Thymus (tissue), 11 donors: ENCODE measurements at regions not wholly inside any gene's neighbourhood (a gene's known extent, or its start where the extent isn't known, plus 50 kb on each side); places are given as distances from the start of the nearest gene placed in this dataset.

Experiments
- DNase-seq, 9 donors: peaks; one replicate each; pipeline ENCODE4 v3.0.0-alpha.2; 2013; ENCODE audit warnings: low spot score in 9 of 9, low read depth in 6 of 9, missing footprints in 1 of 9
- H3K27ac ChIP-seq, 2 donors: one replicate each; pipeline ENCODE4 v1.5.1; 2013; ENCODE audit warnings: control low read depth in 1 of 2, low read depth in 1 of 2, low read length in 1 of 2, mild to moderate bottlenecking in 1 of 2, moderate library complexity in 1 of 2
- H3K27me3 ChIP-seq, 2 donors: one replicate each; pipeline ENCODE4 v1.5.1; 2013; ENCODE audit warnings: low read length in 1 of 2; ENCODE audit not compliant: control insufficient read depth in 2 of 2, insufficient read depth in 1 of 2
- H3K36me3 ChIP-seq, 2 donors: one replicate each; pipeline ENCODE4 v1.5.1; 2013; ENCODE audit warnings: low read length in 1 of 2, mild to moderate bottlenecking in 1 of 2, moderate library complexity in 1 of 2; ENCODE audit not compliant: control insufficient read depth in 2 of 2, insufficient read depth in 2 of 2
- H3K4me1 ChIP-seq, 2 donors: one replicate each; pipeline ENCODE4 v1.5.1; 2013; ENCODE audit warnings: low read length in 2 of 2; ENCODE audit not compliant: control insufficient read depth in 2 of 2, insufficient read depth in 2 of 2
- H3K4me3 ChIP-seq, 2 donors: one replicate each; pipeline ENCODE4 v1.5.1; 2013; ENCODE audit warnings: low read length in 2 of 2, control low read depth in 1 of 2, mild to moderate bottlenecking in 1 of 2
- H3K9me3 ChIP-seq, 2 donors: one replicate each; pipeline ENCODE4 v1.5.1; 2013; ENCODE audit warnings: low read length in 1 of 2, mild to moderate bottlenecking in 1 of 2; ENCODE audit not compliant: control insufficient read depth in 2 of 2, insufficient read depth in 1 of 2
- WGBS: extraction: QIAGEN DNeasy Blood & Tissue Kit; methylation state at CpG from one replicate; pipeline ENCODE4 v1.1.7; 2013; 5-methylcytosine and 5-hydroxymethylcytosine counted together
- donor health status: healthy.

DNA sequence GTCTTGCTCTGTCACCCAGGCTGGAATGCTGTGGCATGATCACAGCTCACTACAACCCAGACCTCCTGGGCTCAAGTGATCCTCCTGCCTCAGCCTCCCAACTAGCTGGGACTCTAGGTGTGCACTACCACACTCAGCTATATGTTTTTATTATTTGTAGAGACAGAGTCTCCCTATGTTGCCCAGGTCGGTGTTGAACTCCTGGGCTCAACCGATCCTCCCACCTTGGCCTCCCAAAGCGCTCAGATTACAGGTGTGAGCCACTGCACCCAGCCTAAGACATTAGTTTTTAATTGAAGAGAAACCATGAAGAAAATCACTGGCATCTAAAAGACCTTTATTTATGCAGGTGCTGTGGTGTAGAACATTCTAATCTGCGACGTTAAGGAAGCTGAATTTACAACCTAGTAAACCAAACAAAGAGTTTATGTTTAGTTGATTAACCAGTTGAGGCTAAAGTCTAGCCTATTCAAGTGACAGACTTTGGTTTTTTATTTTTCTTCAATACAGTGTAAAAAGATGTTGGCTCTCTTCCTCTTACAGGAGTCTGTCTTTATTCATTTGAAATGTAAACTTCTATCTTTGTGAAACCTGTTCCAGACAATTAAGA lies 52.5 kb upstream of the NBL1 start:
- WGBS = 88% methylated on average over 5 of the region's 5 CpGs
- peaks cover 0 to 5% of the 10 kb centered on the region in 2 donors for H3K27me3 ChIP-seq
- H3K4me3 ChIP-seq = no peak overlapping the region
- H3K4me1 ChIP-seq = peaks cover 0 to 4% of the 10 kb centered on the region in 2 donors
- H3K27ac ChIP-seq = no peak overlapping the region
- H3K36me3 ChIP-seq = no peaks in the 10 kb centered on the region
- DNase-seq = no peak
- H3K9me3 ChIP-seq = no peaks in the 10 kb centered on the region

DNA sequence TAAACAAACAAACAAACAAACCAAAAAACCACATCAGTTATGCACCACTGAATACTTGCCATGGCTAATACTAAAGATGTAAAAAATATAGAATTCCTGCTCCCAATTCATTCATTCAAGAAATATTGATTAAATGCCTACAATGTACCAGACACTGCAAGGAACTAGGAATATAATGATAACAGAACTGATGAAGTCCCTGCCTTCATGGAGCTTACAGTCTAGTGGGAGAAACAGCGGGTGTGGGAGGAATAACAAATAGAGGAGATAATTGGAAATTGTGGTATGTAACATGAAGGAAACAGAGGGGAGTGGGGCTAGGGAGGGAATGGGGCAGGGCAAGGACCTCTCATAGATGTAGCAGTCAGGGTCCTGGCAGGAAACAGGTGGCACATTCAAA lies 58.6 kb upstream of the NBL1 start:
- H3K27me3 ChIP-seq = no peaks in the 10 kb centered on the region
- peaks cover 0 to 2% of the 10 kb centered on the region in 2 donors for H3K4me1 ChIP-seq
- H3K27ac ChIP-seq = no peak overlapping the region
- 98% methylated on average over 1 of the region's 1 CpG for WGBS
- no peak for DNase-seq
- no peak overlapping the region for H3K4me3 ChIP-seq
- no peaks in the 10 kb centered on the region for H3K36me3 ChIP-seq
- H3K9me3 ChIP-seq = no peaks in the 10 kb centered on the region

DNA sequence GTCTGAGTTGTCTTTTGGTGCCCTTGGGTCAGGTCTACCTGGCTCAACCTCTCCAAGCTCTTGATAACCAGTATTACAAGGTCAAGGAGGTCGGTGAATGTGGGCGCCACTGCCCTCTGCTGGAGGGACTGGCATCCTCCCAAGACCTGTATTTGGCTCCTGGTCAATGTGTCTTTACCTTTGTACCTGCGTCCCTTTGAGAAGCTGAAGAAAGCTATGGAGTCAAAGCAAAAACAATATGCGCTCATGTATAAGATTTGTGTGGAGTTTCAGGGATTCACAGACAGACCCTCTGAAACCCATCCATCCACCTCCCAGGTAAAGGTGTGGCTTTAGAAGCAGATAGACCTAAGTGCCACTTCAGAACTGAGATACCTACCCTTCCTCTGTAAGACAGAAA lies 61.8 kb upstream of the NBL1 start:
- H3K36me3 ChIP-seq = no peaks in the 10 kb centered on the region
- H3K9me3 ChIP-seq = no peaks in the 10 kb centered on the region
- peaks cover 0 to 2% of the 10 kb centered on the region in 2 donors for H3K4me1 ChIP-seq
- no peaks in the 10 kb centered on the region for H3K27me3 ChIP-seq
- no peak overlapping the region for H3K27ac ChIP-seq
- WGBS = 31% methylated on average over 4 of the region's 4 CpGs
- peak in 8 of 9 donors; percentile 38 to 76 (median 58) for DNase-seq
- no peak overlapping the region for H3K4me3 ChIP-seq

DNA sequence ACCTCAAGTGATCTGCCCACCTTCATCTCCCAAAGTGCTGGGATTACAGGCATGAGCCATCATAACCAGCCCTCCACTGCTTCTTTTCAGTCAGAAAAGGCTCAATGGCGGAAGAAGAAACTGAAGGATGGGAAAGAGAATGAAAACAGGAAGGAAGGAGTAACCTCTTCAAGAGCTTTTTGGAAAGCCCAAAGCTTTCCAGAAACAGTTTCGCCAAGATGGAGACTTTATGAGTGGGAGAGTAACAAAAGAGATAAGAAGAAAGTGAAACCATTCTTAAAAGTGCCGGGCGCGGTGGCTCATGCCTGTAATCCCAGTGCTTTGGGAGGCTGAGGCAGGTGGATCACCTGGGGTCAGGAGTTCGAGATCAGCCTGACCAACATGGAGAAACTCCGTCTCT lies 62.7 kb upstream of the NBL1 start:
- Histone ChIP-seq H3K9me3 (no peaks in the 10 kb centered on the region), H3K27me3 (no peaks in the 10 kb centered on the region), H3K4me1 (peaks cover 0 to 2% of the 10 kb centered on the region in 2 donors), H3K36me3 (no peaks in the 10 kb centered on the region), H3K4me3 (no peak overlapping the region), H3K27ac (no peak overlapping the region)
- DNase-seq = no peak
- WGBS = 95% methylated on average over 7 of the region's 7 CpGs

DNA sequence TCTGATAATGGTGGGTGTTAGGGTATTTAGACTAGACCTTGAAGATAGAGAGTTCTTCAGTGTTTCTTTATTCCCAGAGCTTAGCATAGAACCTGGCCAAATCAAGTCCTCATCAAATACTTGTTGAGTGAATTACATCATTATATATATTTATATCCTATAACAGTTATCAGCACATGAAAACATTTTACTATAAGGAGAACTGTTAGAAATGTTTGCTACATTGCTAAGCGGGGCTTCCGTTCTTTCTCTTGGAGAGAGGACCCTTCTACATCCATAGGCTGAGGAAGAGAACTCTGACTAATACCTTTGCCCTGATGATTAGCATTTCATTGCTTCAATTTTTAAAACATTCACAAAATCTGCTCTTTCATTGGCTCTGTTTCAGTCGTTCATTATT lies 66.5 kb upstream of the NBL1 start:
- WGBS = over 99% methylated on average over 3 of the region's 3 CpGs
- H3K9me3 ChIP-seq = no peaks in the 10 kb centered on the region
- no peak overlapping the region for H3K4me3 ChIP-seq
- no peak for DNase-seq
- no peaks in the 10 kb centered on the region for H3K36me3 ChIP-seq
- no peak overlapping the region for H3K27ac ChIP-seq
- peaks cover 0 to 2% of the 10 kb centered on the region in 2 donors for H3K4me1 ChIP-seq
- H3K27me3 ChIP-seq = no peaks in the 10 kb centered on the region

DNA sequence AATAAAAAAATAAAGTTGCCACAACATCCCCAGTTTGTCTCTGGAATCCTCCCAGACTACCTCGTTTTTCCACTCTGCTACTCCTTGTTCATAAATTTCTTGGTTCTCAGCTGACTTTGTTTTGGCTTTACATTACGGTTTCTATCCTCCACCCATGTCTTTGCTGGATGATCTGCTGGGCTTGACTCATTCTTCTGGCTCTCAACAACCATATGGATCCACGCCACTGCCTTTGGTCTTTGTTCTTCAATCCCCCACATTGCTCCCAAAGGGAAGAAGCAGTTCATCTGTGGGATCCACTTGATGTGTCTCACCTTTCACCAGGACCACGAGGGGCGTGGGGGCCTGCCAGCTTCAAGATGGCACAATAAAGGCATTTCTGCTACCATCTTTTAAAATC lies 67.1 kb upstream of the NBL1 start:
- H3K36me3 ChIP-seq = no peaks in the 10 kb centered on the region
- H3K4me3 ChIP-seq = no peak overlapping the region
- no peaks in the 10 kb centered on the region for H3K9me3 ChIP-seq
- 94% methylated on average over 5 of the region's 5 CpGs for WGBS
- H3K27ac ChIP-seq = no peak overlapping the region
- DNase-seq = no peak
- H3K27me3 ChIP-seq = no peaks in the 10 kb centered on the region
- H3K4me1 ChIP-seq = peaks cover 0 to under 1% of the 10 kb centered on the region in 2 donors

DNA sequence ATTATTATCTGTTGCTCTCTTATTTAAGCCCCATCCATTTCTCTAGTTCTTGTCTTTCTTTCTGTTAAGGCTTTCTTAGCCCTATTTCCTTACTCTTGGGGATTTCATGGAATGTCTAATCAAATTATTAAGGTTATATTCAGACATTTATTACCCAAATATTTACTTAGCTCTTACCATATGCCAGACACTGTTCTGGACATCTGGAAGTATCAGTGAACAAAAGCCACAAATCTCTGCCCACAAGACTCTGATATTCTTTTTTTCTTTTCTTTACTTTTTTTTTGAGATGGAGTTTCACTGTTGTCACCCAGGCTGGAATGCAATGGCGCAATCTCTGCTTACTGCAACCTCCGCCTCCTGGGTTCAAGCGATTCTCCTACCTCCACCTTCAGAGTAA lies 74.3 kb upstream of the NBL1 start:
- DNase-seq = no peak
- H3K4me3 ChIP-seq = no peak overlapping the region
- 100% methylated on average over 3 of the region's 3 CpGs for WGBS

DNA sequence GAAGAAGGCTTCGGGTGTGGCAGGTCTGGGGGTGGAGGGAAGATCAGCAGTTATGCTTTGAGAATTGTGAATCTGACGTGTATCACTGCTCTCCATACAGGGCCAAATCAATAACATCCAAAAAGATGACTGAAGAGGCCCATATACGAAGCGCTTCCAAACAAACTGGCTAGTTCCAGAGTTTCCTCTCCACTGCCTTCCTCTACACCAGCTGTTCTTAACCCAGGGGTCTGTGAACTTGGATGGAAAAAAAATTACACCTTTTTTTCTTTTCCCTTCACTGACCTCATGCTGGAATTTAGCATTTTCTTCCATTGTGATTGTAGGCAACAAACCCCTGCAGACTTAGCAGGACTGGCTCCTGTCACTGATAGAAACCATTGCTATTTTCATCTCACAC lies 77.1 kb upstream of the NBL1 start:
- Histone ChIP-seq H3K4me3 (no peak overlapping the region), H3K36me3 (no peaks in the 10 kb centered on the region), H3K27me3 (no peaks in the 10 kb centered on the region), H3K4me1 (no peaks in the 10 kb centered on the region), H3K9me3 (no peaks in the 10 kb centered on the region), H3K27ac (no peak overlapping the region)
- DNase-seq = no peak
- WGBS = 97% methylated on average over 4 of the region's 4 CpGs

More for the DNA sequence above, 74.3 kb upstream of the NBL1 start:
- Histone ChIP-seq H3K4me1 (no peaks in the 10 kb centered on the region), H3K27me3 (no peaks in the 10 kb centered on the region), H3K27ac (no peak overlapping the region), H3K36me3 (no peaks in the 10 kb centered on the region), H3K9me3 (no peaks in the 10 kb centered on the region)

DNA sequence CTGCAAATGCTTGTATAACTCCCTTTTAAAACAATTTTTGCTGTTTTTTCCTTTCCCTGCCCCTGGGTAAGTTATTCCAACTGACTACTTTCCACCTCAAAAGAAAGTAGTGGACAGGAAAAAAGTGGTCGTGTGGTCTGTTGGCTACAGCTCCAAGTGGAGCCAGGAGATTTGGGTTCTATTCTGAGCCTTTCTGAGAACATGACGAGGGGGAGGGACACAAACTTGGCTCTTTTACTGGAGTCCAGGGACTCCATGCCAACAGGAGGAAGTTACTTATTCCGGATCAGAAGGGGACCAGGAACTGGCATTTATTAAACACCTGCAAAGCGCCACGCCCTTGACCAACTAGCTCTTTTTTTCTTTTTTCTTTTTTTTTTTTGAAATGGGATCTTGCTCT lies 79.0 kb upstream of the CAPZB start:
- Histone ChIP-seq H3K27me3 (no peaks in the 10 kb centered on the region), H3K4me1 (no peaks in the 10 kb centered on the region), H3K9me3 (no peaks in the 10 kb centered on the region), H3K4me3 (no peak overlapping the region), H3K27ac (no peak overlapping the region), H3K36me3 (no peaks in the 10 kb centered on the region)
- DNase-seq = no peak
- 83% methylated on average over 5 of the region's 5 CpGs for WGBS
